Stimulated activated CD8-positive, alpha-beta memory T cell treated with anti-CD3 and anti-CD28 coated beads, Interleukin-12 subunit alpha, Interleukin-12 subunit beta, amount 100 ng/mL, for 4 hours (primary cell): ENCODE measurements at regions not wholly inside any gene's neighbourhood (a gene's known extent, or its start where the extent isn't known, plus 50 kb on each side); places are given as distances from the start of the nearest gene placed in this dataset.

Experiments
- DNase-seq: peaks from one replicate; pipeline ENCODE4 v3.0.0-alpha.2; 2020; ENCODE audit warnings: low read depth

DNA sequence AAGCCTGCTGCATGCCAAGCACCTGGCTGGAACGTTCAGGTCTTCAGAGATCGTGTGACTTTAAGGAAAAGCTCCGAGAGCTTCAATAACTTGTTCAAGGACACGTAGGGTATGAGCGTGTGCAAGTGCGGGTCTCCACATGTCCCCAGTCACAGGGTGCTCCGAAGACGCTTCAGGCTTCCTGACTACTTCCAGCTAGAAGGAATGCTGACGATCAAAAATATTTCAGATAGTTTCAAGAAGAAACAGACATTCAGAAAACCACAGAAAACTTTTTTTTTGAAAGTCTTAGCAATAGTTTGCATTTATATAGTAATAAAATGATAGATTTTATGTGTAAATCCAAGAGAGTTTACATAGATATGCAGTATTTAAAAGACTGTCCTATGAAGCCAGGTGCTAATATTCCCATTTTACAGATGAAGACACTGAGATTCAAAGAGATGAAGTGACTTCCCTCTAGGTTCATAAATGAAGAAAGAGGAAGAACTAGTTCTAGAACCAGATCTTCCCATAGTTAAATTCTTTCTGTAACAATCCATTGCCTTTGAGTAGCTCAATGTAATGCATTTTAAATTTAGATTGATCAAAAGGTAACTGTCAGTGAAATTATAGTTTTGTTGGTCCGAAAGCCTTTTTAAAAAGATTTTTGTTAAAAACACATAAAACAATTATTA, 247.6 kb downstream of the MYLK4 start:
- DNase-seq: no peak

DNA sequence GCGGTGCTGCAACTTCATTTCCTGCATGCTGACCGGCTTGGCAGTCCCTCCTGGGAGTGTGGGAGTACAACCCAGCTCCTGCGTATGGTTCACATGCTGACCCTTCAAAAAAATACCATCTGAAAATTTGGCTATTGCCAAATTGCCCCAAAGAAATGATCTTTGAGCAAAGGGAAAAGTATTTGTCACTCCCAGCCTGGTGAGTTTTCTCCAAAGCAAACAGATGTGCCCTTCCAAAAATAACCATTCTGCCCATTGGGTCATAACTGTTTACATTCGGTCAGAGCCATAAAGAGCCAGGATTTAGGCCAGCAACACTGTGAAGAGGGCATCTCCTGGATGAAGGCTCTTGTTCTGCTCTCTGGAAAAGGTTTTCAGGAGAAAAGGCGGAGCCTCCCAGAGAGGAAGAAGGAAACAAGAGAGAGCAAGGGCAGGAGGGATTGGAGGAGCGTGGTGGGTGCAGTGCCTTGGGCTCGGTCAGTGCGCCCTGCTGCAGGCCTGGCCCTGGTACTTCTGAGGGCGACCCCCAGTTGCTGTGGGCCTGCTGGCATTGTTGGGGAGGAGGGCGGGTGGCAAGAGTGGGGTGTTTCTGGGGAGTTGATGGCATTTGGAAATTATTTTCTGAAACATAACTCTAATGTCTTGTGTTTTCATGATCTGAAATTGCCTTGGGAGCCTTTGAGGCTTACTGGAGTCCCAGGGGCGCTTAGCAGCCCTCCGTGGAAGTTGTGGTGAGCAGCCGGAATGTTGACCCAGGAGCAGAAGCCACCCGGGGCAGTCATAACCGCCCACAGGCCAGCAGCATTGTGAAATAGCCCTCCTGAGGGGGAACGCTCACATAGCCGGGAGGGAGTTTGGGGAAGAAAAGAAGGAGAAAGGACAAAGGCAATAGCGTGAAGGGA, 248.4 kb downstream of the MYLK4 start:
- DNase-seq: no peak

DNA sequence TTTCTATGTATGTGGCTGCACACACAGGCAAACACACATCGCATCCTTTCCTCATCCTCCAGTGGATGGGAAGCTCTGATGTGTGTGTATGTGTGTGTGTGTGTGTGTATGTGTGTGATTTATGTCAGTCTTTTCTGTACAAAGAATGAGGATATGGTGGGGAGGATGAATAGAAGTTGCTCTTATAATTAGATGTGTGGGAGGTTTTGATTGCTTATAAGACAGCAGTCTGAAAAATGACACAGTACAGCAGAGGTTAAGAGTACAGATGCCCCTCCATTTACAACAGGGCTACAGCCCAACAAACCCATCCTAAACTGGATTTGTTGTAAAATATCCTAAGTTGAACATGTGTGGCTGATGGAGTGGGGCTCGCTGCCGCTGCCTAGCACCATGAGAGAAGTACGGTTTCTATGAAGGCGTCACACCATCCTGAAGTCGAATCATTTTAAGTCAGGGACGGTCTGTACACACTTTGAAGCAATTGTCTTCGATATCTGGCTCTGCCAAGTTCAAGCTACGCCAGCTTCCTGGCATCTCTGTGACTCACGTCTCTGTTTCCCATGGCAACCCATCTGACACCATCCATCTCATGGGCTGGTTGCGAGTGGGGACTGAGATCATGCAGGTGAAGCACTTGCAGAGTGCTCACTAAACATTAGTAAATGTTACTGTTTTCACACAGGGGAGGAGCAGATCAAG, 252.6 kb downstream of the MYLK4 start:
- no peak for DNase-seq

DNA sequence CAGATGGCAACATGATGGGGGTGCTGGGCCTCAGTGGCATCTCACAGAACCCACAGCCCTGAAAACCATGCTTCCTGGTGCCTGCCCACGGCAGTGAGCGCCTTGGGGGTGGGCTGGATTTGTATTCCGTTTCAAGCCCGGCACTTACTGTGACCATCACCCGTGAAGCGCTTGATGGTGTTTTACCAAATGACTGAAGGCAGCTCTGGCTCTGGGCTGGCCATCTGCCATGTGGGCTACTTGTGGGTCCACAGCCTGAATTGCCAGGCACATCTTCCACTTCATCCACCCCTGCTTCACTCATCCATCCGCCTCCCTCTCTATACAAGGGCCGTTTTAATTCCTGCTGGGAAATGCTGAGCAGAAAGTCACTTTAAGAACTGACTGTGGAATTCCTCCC, 250.9 kb upstream of the GMDS start:
- no peak for DNase-seq

DNA sequence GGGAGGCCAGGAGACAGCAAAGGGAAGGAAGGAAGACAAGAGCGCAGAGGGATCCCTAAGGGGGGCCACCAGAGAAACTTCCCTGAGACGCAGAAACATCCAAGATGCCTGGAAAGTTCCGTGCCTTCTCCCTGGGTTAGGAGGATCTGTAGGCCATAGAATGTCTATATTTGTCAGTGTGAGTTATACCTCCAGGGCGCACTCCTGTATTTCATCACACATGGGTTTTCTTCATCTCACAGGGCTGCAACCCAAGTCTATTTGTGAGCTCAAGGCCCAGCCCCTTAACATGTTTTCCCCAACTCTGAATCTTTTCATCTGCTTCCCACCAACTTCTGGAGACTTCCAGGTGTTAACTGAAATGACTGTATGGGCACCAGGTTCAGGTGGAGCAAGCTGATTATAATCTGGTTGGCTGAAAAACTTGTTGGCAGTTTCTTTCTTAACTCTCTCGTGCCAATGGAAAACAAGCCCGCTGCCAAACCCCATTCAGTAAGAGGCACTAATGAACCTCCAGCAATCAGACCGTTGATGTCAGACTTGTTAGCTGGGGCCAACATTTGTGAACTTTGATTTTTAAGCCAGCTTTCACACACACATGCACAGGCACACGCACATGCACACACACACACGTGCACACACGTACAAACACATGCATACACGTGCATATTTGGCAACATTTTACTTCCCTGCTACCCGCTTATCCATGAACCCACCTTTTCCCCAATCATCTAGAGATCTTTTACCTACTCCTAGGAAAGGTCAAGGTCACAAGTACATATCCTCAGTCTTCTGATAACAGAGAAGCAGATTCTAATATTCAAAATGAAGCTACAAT, 247.5 kb upstream of the GMDS start:
- DNase-seq: no peak

DNA sequence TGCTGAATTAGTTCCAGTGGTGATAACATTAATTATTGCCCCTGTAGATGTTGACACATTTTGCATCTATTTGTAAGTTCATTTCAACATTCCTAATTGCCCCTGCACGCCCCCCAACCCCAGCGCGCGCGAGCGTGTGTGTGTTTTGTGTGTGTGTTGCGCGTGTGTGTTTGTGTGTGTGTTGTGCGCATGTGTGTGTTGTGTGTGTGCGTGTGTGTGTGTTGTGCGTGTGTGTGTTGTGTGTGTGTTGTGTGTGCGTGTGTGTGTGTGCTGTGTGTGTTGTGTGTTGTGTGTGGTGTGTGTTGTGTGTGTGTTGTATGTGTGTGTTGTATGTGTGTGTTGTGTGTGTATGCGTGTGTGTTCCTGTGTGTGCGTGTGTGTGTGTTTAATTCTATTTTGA, 245.7 kb upstream of the GMDS start:
- no peak for DNase-seq

DNA sequence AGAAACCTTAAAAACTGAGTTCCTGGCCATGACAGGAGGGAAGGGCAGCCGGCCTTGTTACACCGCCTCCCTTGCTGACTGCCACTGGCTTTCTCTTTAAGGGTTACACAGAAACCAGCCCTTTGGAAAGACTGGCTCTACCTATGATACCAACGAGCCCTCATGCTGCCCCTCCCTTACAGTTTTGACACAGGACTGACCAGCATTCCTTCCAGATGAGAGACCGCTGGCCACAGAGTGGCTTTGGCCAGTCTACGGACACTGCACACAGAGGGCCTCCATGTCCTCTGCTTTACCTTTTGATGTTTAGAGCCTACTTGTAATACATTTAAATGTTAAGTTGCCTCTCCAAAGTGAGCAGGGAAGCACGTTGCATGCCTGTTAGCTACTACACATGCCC, 243.2 kb upstream of the GMDS start:
- DNase-seq: no peak

DNA sequence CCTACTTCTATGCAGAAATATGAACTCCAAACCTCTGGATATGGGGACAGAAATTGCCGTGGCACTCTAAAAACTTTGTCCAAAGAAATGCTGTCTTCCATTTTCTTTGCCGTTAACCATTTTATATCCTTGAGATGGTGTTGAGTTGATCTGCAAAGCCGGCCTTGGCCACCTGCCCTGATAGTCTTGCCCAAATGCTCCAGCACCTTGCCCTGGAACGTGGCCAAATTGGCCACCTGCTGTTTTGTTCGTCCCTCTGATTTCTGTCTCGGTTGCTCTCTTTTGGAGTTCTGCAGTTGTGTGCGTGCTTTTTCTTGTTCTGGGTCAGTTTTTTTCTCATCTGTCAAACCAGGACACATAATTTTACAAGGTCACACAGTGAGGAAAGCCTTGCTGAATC, 239.7 kb upstream of the GMDS start:
- no peak for DNase-seq

DNA sequence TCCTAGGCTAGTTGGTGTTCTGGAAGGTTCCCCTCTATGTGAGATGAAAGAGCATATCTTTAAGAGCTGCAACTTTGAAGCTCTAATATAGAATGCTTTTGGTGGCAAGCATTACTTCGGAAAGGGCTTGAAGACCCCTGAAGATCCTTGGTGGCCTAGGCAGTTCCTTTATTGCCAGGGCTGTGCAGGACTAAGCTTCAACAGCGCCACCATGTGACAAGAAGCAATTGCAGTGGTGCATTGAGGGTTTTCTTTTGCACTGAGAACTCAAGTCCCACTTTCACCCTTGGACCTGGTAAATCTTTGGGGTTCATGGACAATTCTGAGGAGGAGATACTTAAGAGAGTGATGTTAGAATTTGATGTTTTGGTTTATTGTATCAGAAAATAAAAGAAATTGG, 237.4 kb upstream of the GMDS start:
- no peak for DNase-seq

DNA sequence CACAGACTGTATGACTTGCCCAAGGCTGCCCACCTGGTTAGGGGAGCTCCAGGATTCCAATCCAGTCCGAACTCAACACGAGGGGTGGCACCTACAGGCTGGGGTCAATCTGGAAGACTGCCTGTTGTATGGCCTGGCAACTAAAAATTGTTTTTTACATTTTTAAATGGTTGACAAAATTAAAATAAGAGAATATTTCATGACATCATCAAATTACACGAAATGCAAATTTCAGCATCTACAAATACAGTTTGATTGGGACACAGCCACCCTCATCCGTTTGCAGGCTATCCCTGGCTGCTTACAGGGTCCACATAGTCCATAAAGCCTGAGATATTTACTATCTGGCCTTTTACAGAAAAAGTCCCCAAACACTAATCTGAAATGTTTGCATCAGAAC, 235.9 kb upstream of the GMDS start:
- DNase-seq: no peak

DNA sequence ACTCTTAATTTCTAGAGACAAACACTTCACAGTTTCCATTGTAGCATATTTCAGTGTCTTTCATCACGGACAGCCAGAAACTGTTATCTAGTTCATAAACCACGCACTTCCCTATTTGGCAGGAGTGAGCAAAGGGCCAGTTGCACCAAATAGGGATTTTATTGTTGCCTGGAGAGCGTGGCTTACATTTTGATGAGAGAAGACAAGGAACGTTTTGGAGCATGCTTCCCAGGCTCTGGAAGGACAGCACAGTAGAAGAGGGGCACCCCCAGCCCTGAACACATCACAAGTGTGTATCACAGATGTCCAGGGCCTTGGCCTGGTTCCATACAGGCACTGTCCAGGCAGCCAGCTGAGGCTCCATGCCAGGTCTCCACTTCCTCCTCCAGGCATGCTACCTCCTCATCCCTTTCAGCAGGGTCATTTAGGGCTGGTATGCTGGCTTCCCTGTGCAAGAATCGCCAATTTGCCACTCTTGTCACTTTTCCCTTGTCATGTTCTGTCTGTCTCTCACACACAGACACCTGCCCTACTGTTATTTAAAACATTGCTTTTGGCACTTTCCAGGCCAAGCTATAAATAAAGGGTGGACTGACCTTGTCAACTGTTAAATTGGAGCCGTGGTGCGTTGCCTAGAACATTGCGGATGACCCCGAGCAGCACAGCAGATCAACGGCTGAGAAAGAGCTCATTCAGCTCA, 235.0 kb upstream of the GMDS start:
- DNase-seq: no peak

DNA sequence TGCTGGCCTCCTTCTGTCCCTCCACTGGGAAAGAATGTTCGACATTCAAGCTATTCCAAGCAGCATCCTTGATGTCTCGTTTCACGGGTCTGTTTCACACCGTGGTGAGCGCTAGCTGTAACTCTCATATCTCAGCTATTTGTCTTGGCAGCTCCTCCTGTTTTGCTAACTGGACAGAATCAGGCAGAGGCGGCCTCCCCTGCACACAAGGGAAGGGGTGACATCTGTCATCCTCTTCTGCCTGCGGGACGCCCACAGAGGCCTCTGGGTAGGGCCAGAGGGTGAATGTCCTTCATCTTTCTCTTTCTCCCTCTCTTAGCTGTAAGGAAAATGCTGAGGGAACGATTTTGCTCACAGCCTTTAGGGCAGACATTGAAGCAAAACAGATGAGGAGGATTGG, 232.8 kb upstream of the GMDS start:
- no peak for DNase-seq

DNA sequence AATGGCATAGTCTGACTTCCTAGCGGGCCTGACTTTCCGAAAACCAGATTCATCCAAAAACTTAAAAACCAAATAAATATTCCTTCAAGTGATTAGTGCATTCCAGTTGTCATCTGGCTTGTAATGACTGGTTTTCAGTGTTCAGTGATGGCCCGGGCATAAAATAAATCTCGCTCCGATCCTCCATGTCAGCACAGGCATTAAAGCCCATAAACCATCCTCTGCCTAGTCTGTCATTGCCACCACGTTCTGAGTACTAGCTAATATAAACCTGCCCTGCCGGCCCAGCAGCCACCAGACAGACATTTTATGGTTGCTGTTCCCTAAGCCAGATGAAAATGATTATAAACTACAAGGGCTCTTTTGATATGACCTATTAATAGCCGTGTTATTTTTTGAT, 232.3 kb upstream of the GMDS start:
- no peak for DNase-seq

DNA sequence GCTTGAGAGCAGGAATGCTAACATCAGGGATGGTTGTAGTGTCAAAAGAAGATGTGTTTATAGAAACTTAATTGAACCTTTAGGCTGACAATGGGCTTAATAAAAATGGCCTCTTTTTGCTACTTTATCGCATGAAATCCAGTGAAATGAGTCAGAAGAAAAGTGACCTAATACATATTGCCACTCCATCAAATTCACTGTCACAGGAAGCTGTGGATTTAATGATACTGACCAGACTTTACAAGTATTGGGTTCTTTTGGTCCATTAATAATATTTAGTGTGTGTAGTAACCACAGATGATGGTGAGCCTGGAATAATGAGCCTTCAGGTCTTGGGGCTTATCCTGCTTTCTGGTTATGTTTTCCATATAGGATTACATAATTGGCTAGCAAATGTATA, 231.8 kb upstream of the GMDS start:
- no peak for DNase-seq

DNA sequence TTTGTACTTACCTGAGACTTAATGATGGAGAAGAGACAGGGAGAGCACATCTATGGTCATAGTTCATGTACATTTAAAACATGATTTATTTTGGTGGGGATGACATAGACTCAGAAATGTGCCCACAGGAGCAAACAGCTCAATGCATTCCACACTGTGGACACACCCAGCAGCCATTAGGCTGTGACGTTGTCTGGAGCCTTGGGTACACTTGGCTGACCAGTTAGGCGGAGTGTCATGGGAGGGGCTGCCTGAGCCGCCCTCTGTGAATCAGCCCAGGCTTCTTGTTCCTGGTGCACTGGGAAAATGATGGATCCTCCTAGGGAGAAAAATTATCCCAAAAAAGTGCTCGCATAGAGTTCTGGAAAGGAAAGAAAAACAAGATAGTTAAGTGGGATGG, 231.0 kb upstream of the GMDS start:
- no peak for DNase-seq

DNA sequence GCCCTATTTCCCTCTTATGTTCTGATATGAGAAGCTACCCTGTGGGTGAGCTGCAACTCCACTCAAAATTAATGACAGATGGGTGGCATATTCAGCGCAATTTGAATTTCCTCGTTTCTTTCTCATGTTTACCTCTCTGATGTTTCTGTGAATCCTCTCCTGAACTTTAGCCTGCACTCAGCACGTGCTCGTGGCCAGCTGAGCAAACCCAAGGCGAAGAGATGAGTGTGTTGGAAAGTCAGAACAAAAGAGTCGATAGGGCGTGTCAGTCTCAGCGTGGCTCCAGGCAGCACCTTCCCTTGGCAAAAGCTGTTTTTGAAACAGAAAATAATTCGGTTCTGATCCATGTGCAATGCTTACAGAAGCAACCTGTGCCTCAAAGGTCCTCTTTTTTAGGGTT, 226.1 kb upstream of the GMDS start:
- DNase-seq: no peak

DNA sequence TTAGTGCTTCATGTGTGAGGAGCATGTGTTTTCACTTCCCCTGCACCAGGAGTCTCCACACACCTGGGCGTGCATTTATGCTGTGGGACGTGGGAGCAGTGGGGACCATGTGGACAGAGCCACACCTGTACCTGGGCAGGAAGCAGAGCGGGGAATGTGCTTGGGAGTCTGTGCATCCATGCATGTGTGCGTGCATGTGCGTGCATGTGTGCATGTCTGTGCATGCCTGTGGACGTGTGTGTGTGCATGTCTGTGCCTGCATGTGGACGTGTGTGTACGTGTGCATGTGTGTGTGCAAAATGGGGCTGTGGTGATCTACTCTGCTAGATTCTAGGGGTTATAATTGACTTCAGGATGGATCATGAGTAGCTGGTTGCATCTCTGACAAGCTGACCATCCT, 224.0 kb upstream of the GMDS start:
- DNase-seq: no peak

DNA sequence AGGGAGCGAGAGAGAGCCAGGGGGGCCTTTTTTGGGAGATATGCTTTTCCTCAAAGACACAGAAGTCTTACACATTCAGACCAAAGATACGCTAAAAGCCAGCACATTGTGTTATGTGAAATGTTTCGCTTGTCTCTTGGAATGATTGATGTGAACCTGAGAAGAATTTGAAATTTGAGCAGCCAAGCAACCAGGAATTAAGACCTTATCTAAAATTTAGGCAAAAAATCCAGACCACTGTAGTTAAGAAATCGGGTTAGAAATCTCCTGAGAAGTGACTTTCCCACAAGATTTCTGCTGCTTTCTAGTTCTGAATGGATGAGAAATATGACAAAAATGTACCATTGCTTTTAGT, 223.2 kb upstream of the GMDS start:
- DNase-seq: no peak

DNA sequence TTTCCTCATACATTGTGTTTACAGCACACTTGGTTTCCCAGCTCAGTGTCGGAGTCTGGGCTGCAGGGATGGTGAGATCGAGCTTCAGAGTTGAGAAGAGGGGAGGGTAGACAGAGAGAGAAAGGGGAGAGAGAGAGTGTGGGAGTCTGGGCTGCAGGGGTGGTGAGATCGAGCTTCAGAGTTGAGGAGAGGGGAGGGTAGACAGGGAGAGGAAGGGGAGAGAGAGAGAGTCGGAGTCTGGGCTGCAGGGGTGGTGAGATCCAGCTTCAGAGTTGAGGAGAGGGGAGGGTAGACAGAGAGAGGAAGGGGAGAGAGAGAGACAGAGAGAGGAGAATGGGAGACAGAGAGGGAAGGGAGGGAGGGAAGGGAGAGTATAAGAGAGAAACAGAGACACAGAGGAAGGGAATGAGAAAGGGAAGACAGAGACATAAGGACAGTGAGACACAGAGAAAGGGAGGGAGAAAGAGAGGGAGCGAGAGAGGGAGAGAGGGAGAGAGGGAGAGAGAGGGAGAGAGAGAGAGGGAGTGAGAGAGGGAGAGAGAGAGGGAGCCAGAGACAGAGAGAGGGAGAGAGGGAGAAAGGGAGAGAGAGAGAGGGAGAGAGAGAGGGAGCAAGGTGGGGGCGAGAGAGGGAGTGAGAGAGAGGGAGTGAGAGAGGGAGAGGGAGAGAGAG, 222.7 kb upstream of the GMDS start:
- no peak for DNase-seq

DNA sequence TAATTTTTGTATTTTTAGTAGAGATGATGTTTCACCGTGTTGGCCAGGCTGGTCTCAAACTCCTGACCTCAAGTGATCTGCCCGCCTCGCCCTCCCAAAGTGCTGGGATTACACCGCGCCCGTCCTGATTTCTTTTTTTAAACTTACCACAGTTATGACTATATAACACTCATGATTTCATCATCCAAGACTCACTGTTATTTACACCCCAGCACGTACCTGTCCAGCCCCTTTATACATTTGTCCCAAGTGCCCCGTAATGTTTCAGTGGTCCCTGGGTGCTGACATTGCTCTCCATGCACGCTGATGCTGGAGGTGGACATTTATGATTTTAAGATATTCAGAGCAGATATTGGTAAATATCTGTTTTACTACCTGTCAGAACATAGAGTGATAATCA, 219.9 kb upstream of the GMDS start:
- DNase-seq: no peak

DNA sequence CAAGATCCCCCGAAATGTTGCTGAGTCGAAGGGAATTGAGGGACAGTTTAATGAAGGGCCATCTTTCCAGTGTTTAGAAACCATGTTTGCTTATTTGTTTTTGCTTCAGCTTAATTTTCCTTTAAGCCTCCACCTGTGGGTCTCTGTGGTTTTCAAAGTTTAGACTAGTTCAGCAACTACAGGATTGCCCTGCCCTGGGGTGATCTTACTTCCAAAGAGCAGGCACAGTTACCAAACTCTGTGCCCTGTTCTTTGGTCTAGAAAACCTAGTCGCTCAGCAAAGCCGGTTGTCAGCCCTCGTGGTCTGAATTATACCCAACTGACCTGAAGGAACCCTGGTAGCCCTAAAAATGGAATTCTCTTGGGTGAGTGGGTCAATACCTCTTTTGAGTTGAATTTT, 219.2 kb upstream of the GMDS start:
- no peak for DNase-seq
